ENCODE measurements at regions not wholly inside any gene's neighbourhood (a gene's known extent, or its start where the extent isn't known, plus 50 kb on each side); places are given as distances from the start of the nearest gene placed in this dataset.

- H3K4me3 ChIP-seq (ENCODE audit: insufficient read depth, low read depth, low read length): no peak overlapping the region
- no peaks in the 10 kb centered on the region for H3K27me3 ChIP-seq (ENCODE audit: control insufficient read depth, insufficient read depth, low read length, poor library complexity, severe bottlenecking)
- no peaks in the 10 kb centered on the region for H3K9me3 ChIP-seq (ENCODE audit: control insufficient read depth, low read length)
These were observed 1293.7 kb upstream of the SLC39A10 start for GRCh38 chr2:194363295-194363694.

DNA sequence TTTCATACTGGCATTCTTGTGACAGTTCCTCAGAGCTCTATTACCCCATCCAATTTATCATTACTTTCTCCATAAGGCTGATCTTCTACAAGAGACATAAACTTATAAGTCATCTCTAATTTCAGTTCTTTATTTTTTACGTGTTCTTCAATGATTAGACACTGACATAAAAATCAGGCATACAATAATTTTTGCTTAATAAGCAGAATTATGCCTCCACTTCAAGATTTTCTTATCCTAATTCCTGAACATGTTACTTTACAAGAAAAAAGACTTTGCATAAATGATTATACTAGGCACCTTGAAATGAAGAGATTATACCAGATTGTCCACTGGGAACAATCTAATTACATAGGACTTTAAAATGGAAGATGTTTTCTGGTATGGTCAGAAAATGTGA is 1304.5 kb upstream of the SLC39A10 start:
- Histone ChIP-seq H3K27me3 (ENCODE audit: control insufficient read depth, insufficient read depth, low read length, poor library complexity, severe bottlenecking) (no peaks in the 10 kb centered on the region), H3K4me3 (ENCODE audit: insufficient read depth, low read depth, low read length) (no peak overlapping the region), H3K9me3 (ENCODE audit: control insufficient read depth, low read length) (no peaks in the 10 kb centered on the region), H3K27ac (ENCODE audit: insufficient read depth, low read depth, low read length, poor library complexity, severe bottlenecking) (no peak overlapping the region), H3K36me3 (ENCODE audit: control insufficient read depth, insufficient read depth, low read length) (no peaks in the 10 kb centered on the region), H3K4me1 (ENCODE audit: control insufficient read depth, insufficient read depth, low read length) (no peaks in the 10 kb centered on the region)
- WGBS, 2 experiments: 89 to 100% methylated on average over 1 of the region's 1 CpG

More at GRCh38 chr2:194363295-194363694, 1293.7 kb upstream of the SLC39A10 start:
- no peaks in the 10 kb centered on the region for H3K4me1 ChIP-seq (ENCODE audit: control insufficient read depth, insufficient read depth, low read length)
- no peaks in the 10 kb centered on the region for H3K36me3 ChIP-seq (ENCODE audit: control insufficient read depth, insufficient read depth, low read length)
- H3K27ac ChIP-seq (ENCODE audit: insufficient read depth, low read depth, low read length, poor library complexity, severe bottlenecking): no peak overlapping the region

DNA sequence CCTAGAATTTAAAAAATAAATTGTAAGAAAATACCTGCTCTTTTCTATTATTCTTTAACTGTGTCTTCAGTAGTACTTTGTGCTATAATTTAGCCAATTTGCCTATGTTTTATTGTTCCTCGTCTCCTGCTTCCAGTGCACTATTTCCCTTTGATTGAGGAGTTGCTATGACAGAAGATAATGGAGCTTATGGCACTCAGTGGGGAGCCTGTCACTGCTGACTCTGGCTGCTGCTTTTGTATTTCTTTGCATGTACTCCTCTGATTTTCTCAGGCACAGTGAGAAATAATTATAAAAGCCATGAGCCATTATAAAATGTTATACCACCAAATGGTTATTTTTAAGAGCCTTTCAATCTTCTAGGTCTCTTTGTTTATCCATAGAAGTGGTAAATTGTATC is 1310.8 kb upstream of the SLC39A10 start:
- Histone ChIP-seq H3K4me1 (ENCODE audit: control insufficient read depth, insufficient read depth, low read length) (peaks cover 8% of the 10 kb centered on the region), H3K9me3 (ENCODE audit: control insufficient read depth, low read length) (no peaks in the 10 kb centered on the region), H3K27me3 (ENCODE audit: control insufficient read depth, insufficient read depth, low read length, poor library complexity, severe bottlenecking) (no peaks in the 10 kb centered on the region), H3K27ac (ENCODE audit: insufficient read depth, low read depth, low read length, poor library complexity, severe bottlenecking) (no peak overlapping the region), H3K36me3 (ENCODE audit: control insufficient read depth, insufficient read depth, low read length) (no peaks in the 10 kb centered on the region), H3K4me3 (ENCODE audit: insufficient read depth, low read depth, low read length) (no peak overlapping the region)
- 56 to 57% methylated on average over 1 of the region's 1 CpG for WGBS, 2 experiments

- Histone ChIP-seq H3K4me1 (ENCODE audit: control insufficient read depth, insufficient read depth, low read length) (peaks cover 8% of the 10 kb centered on the region), H3K9me3 (ENCODE audit: control insufficient read depth, low read length) (no peaks in the 10 kb centered on the region), H3K4me3 (ENCODE audit: insufficient read depth, low read depth, low read length) (no peak overlapping the region), H3K27me3 (ENCODE audit: control insufficient read depth, insufficient read depth, low read length, poor library complexity, severe bottlenecking) (no peaks in the 10 kb centered on the region), H3K27ac (ENCODE audit: insufficient read depth, low read depth, low read length, poor library complexity, severe bottlenecking) (no peak overlapping the region), H3K36me3 (ENCODE audit: control insufficient read depth, insufficient read depth, low read length) (no peaks in the 10 kb centered on the region)
- 76% methylated on average over 2 of the region's 2 CpGs; no CpG with 5 or more reads in 1 of the 2 experiments for WGBS, 2 experiments
These were observed 1311.7 kb upstream of the SLC39A10 start for GRCh38 chr2:194345347-194345746.

- Histone ChIP-seq H3K4me3 (ENCODE audit: insufficient read depth, low read depth, low read length) (no peak overlapping the region), H3K36me3 (ENCODE audit: control insufficient read depth, insufficient read depth, low read length) (no peaks in the 10 kb centered on the region), H3K9me3 (ENCODE audit: control insufficient read depth, low read length) (no peaks in the 10 kb centered on the region), H3K4me1 (ENCODE audit: control insufficient read depth, insufficient read depth, low read length) (peaks cover 8% of the 10 kb centered on the region), H3K27ac (ENCODE audit: insufficient read depth, low read depth, low read length, poor library complexity, severe bottlenecking) (no peak overlapping the region), H3K27me3 (ENCODE audit: control insufficient read depth, insufficient read depth, low read length, poor library complexity, severe bottlenecking) (no peaks in the 10 kb centered on the region)
- 100% methylated on average over 2 to 3 of the region's 3 CpGs for WGBS, 2 experiments
These were observed 1313.9 kb upstream of the SLC39A10 start for GRCh38 chr2:194343167-194343566.

- no peak overlapping the region for H3K4me3 ChIP-seq (ENCODE audit: insufficient read depth, low read depth, low read length)
- H3K27me3 ChIP-seq (ENCODE audit: control insufficient read depth, insufficient read depth, low read length, poor library complexity, severe bottlenecking): no peaks in the 10 kb centered on the region
- H3K36me3 ChIP-seq (ENCODE audit: control insufficient read depth, insufficient read depth, low read length): no peaks in the 10 kb centered on the region
- whole genome bisulfite sequencing, 2 experiments: 90 to 93% methylated on average over 8 to 9 of the region's 9 CpGs
- no peaks in the 10 kb centered on the region for H3K4me1 ChIP-seq (ENCODE audit: control insufficient read depth, insufficient read depth, low read length)
- H3K27ac ChIP-seq (ENCODE audit: insufficient read depth, low read depth, low read length, poor library complexity, severe bottlenecking): no peak overlapping the region
- H3K9me3 ChIP-seq (ENCODE audit: control insufficient read depth, low read length): no peaks in the 10 kb centered on the region
These were observed 1324.1 kb upstream of the SLC39A10 start for GRCh38 chr2:194332799-194333490.

DNA sequence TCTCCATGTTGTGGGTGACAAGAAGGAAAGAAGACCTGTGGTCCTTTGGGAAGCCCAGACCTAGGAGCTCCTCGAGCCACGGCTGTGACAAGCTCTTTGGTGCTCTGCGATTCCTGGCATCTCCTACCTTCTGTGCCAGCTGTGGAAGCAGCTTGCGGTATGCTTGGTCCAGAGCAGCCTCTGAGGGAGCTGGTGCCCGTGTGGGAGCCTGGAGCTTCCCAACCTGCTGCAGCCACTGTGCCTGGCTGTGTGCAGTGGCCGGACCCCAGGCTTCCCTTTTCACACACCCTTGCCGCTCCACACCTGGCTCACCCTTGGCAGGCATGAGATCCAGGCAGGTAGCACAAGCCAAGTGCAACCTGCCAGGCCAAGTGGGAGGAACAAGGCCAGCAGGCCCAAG is 1328.6 kb upstream of the SLC39A10 start:
- no peaks in the 10 kb centered on the region for H3K27me3 ChIP-seq (ENCODE audit: control insufficient read depth, insufficient read depth, low read length, poor library complexity, severe bottlenecking)
- no peaks in the 10 kb centered on the region for H3K9me3 ChIP-seq (ENCODE audit: control insufficient read depth, low read length)
- no peak overlapping the region for H3K27ac ChIP-seq (ENCODE audit: insufficient read depth, low read depth, low read length, poor library complexity, severe bottlenecking)
- WGBS, 2 experiments: 94 to 96% methylated on average over 7 of the region's 7 CpGs
- no peak overlapping the region for H3K4me3 ChIP-seq (ENCODE audit: insufficient read depth, low read depth, low read length)
- H3K36me3 ChIP-seq (ENCODE audit: control insufficient read depth, insufficient read depth, low read length): no peaks in the 10 kb centered on the region
- H3K4me1 ChIP-seq (ENCODE audit: control insufficient read depth, insufficient read depth, low read length): no peaks in the 10 kb centered on the region

DNA sequence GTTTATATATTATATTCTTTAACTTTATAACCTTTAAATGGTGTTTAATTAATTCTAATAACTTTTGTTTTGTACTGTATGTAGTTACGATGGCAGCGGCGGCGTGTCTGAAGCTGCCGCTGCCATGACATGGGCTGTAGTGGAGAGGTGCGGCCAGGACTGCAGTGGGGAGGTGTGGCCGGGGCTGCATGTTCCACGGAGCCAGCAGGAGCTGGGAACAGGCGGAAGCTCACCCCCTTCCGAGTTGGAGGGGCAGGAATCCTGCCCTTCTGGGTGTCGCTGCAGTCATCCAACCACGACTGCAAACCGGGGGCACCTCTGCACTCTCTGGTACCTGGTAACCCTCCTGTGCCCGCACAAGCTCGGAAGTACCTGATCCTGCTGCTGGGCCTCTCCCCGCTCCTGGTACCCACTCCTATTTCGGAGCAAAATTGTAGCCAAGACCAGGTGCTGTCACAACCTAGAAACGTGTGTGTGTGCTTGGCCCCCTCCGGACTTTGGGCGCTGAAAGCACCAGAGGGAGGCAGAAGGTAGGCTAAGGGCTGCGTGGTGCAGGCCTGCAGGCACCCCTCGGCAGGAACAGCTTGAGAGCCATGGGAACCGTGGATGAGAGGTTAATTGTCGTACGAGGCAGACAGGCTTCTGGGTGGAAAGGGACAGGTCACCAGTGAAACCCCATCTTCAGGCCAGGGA is 1329.7 kb upstream of the SLC39A10 start:
- Histone ChIP-seq H3K27ac (ENCODE audit: insufficient read depth, low read depth, low read length, poor library complexity, severe bottlenecking) (no peak overlapping the region), H3K4me3 (ENCODE audit: insufficient read depth, low read depth, low read length) (no peak overlapping the region)
- WGBS, 2 experiments: 95 to 96% methylated on average over 25 of the region's 25 CpGs

DNA sequence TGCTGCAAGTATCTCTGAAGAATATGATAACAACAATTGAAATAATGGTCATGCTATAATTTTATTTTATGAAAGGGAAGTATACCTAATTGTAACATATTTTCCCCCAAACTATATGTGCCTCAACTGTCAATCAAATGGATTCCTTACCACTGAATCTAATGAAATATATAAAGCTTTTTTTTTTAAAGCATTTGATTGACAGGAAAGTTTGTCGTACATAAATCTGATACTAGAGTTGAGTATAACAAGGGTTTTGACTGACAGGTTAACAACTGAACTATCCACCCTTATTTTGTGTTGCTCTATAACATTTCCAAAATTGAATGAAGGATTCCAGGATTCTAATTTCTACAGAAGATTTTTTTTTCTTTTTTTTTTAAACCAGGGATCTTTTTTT is 1333.3 kb upstream of the SLC39A10 start:
- Histone ChIP-seq H3K36me3 (ENCODE audit: control insufficient read depth, insufficient read depth, low read length) (no peaks in the 10 kb centered on the region), H3K27ac (ENCODE audit: insufficient read depth, low read depth, low read length, poor library complexity, severe bottlenecking) (no peak overlapping the region), H3K9me3 (ENCODE audit: control insufficient read depth, low read length) (no peaks in the 10 kb centered on the region), H3K4me3 (ENCODE audit: insufficient read depth, low read depth, low read length) (no peak overlapping the region), H3K4me1 (ENCODE audit: control insufficient read depth, insufficient read depth, low read length) (no peaks in the 10 kb centered on the region), H3K27me3 (ENCODE audit: control insufficient read depth, insufficient read depth, low read length, poor library complexity, severe bottlenecking) (no peaks in the 10 kb centered on the region)
- WGBS, 2 experiments: 100% methylated on average over 1 of the region's 1 CpG; no CpG with 5 or more reads in 1 of the 2 experiments

More for the DNA sequence above, 1329.7 kb upstream of the SLC39A10 start:
- Histone ChIP-seq H3K9me3 (ENCODE audit: control insufficient read depth, low read length) (no peaks in the 10 kb centered on the region), H3K36me3 (ENCODE audit: control insufficient read depth, insufficient read depth, low read length) (no peaks in the 10 kb centered on the region), H3K27me3 (ENCODE audit: control insufficient read depth, insufficient read depth, low read length, poor library complexity, severe bottlenecking) (no peaks in the 10 kb centered on the region), H3K4me1 (ENCODE audit: control insufficient read depth, insufficient read depth, low read length) (no peaks in the 10 kb centered on the region)

GRCh38 chr2:194320520-194320919 is 1336.5 kb upstream of the SLC39A10 start:
- Histone ChIP-seq H3K4me1 (ENCODE audit: control insufficient read depth, insufficient read depth, low read length) (no peaks in the 10 kb centered on the region), H3K4me3 (ENCODE audit: insufficient read depth, low read depth, low read length) (no peak overlapping the region)
- 82 to 90% methylated on average over 2 of the region's 2 CpGs for WGBS, 2 experiments

More at GRCh38 chr2:194320520-194320919, 1336.5 kb upstream of the SLC39A10 start:
- no peak overlapping the region for H3K27ac ChIP-seq (ENCODE audit: insufficient read depth, low read depth, low read length, poor library complexity, severe bottlenecking)
- no peaks in the 10 kb centered on the region for H3K9me3 ChIP-seq (ENCODE audit: control insufficient read depth, low read length)
- H3K27me3 ChIP-seq (ENCODE audit: control insufficient read depth, insufficient read depth, low read length, poor library complexity, severe bottlenecking): no peaks in the 10 kb centered on the region
- H3K36me3 ChIP-seq (ENCODE audit: control insufficient read depth, insufficient read depth, low read length): no peaks in the 10 kb centered on the region
